ENCODE measurements at regions not wholly inside any gene's neighbourhood (a gene's known extent, or its start where the extent isn't known, plus 50 kb on each side); places are given as distances from the start of the nearest gene placed in this dataset.
A peak's percentile ranks its signal among the peaks of the same experiment; 100 is the strongest.

DNA sequence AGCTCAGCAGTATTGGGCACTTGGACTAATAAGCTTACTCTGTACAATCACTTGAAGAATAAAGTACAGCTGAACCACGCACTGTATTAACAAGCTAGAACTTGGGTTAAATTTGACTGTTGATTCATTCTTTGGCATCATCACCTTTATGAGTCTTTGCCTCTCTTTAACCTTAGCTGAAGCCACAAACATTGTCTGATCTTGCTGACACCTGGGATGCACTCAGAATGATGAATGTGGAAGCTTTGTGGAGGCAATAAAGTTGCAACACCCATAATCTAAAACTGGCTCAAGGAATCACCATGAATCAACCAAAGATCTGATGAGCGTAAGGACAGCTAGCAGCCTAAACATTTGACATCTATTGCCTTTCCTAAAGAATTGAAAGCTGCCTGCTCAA lies 590.6 kb upstream of the SOX9 start:
- WGBS: 37% methylated on average over 2 of the region's 2 CpGs
- Histone ChIP-seq H3K36me3 (no peaks in the 10 kb centered on the region), H3K27me3 (replicated peaks; ENCODE audit: insufficient read depth) (no peaks in the 10 kb centered on the region), H3K9me3 (no peaks in the 10 kb centered on the region), H3K27ac (no peak overlapping the region), H3K4me3 (no peak overlapping the region), H3K4me1 (replicated peaks) (no peaks in the 10 kb centered on the region)
- peak; percentile 63 for TF ChIP-seq POLR2AphosphoS5 (IDR thresholded peaks at IDR 0.05)
- no peak for TF ChIP-seq POLR2A (IDR thresholded peaks at IDR 0.05)
- DNase-seq (ENCODE audit: low spot score): peak; percentile 9
- intact Hi-C loops (cut with DNase I): no loop called here

DNA sequence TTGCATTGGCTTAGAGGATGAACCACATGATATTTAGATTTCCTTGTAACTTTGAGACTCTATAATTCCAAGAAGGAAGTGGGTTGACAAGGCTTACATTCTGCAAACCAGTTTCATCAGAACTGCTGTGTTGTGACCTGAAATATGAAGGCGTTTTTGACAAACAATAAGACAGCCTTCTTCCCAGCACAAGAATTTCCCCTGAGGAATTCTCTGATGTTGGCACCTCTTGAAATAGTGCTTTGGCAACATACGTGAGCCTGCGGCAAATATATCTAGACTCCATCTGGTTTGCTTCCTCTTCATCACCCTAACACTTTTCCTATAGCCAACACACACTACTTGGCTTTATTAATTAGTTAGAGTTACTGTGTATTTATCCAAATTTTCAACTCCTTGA lies 585.5 kb upstream of the SOX9 start:
- Histone ChIP-seq H3K9me3 (no peaks in the 10 kb centered on the region), H3K36me3 (no peaks in the 10 kb centered on the region), H3K4me3 (no peak overlapping the region), H3K27ac (no peak overlapping the region), H3K4me1 (replicated peaks) (no peaks in the 10 kb centered on the region), H3K27me3 (replicated peaks; ENCODE audit: insufficient read depth) (no peaks in the 10 kb centered on the region)
- peak; percentile 10 for DNase-seq (ENCODE audit: low spot score)
- intact Hi-C loops (cut with DNase I): no loop called here
- WGBS: 58% methylated on average over 3 of the region's 3 CpGs
- peak; percentile 17 for TF ChIP-seq POLR2AphosphoS5 (IDR thresholded peaks at IDR 0.05)
- no peak for TF ChIP-seq POLR2A (IDR thresholded peaks at IDR 0.05)

DNA sequence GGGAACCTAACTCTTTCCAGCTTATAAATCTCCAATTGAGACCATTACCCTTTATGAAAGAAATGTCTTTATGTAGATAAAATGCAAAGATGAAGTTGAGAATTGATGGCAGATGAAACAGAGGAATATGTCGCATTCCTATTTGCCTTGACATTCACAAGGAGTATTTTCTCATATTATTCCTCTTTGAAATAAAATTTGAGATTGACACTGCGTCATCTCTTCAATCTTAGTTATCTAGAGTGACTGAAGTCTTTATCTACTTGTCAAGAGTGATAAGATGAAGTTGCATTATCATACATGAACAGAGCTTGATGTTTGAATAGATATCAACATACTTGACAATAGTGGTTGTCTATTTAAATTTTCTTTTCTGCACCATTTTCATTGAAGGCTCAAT lies 574.4 kb upstream of the SOX9 start:
- H3K4me3 ChIP-seq: no peak overlapping the region
- no peaks in the 10 kb centered on the region for H3K36me3 ChIP-seq
- no peaks in the 10 kb centered on the region for H3K4me1 ChIP-seq (replicated peaks)
- TF ChIP-seq POLR2AphosphoS5 (IDR thresholded peaks at IDR 0.05) (no peak), POLR2A (IDR thresholded peaks at IDR 0.05) (no peak)
- TF ChIP-seq, protein P1, sequence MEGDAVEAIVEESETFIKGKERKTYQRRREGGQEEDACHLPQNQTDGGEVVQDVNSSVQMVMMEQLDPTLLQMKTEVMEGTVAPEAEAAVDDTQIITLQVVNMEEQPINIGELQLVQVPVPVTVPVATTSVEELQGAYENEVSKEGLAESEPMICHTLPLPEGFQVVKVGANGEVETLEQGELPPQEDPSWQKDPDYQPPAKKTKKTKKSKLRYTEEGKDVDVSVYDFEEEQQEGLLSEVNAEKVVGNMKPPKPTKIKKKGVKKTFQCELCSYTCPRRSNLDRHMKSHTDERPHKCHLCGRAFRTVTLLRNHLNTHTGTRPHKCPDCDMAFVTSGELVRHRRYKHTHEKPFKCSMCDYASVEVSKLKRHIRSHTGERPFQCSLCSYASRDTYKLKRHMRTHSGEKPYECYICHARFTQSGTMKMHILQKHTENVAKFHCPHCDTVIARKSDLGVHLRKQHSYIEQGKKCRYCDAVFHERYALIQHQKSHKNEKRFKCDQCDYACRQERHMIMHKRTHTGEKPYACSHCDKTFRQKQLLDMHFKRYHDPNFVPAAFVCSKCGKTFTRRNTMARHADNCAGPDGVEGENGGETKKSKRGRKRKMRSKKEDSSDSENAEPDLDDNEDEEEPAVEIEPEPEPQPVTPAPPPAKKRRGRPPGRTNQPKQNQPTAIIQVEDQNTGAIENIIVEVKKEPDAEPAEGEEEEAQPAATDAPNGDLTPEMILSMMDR (IDR thresholded peaks at IDR 0.05): no peak
- H3K27me3 ChIP-seq (replicated peaks; ENCODE audit: insufficient read depth): no peaks in the 10 kb centered on the region
- intact Hi-C loops (cut with DNase I): no loop called here
- H3K9me3 ChIP-seq: no peaks in the 10 kb centered on the region
- no peak for DNase-seq (ENCODE audit: low spot score)
- WGBS: 87% methylated on average over 2 of the region's 2 CpGs
- H3K27ac ChIP-seq: no peak overlapping the region

DNA sequence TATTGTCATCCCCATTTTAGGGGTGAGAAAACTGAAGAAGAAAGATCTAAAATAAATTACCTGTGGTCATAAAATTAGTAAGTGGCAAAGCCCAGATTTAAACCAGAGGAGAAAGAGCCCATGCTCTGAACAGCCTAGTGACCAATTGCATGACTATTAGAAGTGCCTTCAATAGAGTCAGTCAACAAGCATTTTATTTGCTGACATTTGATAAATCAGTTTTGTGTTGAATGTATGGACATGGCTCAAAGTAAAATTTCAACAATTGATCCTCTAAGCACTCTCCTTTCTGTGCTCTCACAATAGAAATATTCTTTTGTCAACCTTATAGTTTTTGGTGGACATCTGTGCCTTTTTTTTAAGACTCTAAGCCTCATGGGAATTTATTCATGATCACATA lies 572.9 kb upstream of the SOX9 start:
- intact Hi-C loops (cut with DNase I): no loop called here
- no peak for DNase-seq (ENCODE audit: low spot score)
- TF ChIP-seq, protein P1 (IDR thresholded peaks at IDR 0.05): no peak
- TF ChIP-seq POLR2AphosphoS5 (IDR thresholded peaks at IDR 0.05) (no peak), POLR2A (IDR thresholded peaks at IDR 0.05) (no peak)
- H3K27me3 ChIP-seq (replicated peaks; ENCODE audit: insufficient read depth): no peaks in the 10 kb centered on the region
- no peaks in the 10 kb centered on the region for H3K9me3 ChIP-seq
- H3K27ac ChIP-seq: no peak overlapping the region
- H3K4me3 ChIP-seq: no peak overlapping the region
- no peaks in the 10 kb centered on the region for H3K36me3 ChIP-seq
- no peaks in the 10 kb centered on the region for H3K4me1 ChIP-seq (replicated peaks)

DNA sequence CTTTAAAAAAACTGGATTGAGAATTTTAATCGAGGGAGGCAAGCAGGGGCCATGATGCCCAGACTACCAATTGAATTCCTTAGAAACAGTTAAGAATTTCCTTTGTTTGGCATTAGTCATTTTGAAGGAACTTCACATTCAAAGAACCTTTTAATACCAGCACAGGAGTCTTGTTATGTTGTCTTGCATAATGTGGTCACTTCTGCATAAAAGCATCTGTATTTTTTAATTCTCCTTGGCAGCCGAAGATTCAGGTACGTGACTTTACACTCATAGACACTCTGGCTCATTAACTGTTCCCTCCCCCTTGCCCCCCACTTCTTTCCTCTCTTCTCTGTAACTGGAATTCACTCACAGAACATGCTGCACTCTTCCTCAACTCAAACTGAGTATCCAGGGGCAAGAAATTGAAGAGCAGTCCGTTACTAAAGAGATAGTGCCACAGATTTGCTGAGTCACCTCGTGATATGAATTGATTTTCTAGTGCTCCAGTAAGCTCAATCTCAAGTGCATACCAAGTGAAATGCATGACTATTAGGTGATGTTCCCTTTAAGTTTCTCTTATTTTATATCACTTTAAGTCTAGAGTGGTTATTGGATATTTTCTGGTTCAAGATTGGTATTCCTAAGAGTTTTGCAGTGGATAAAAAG lies 572.2 kb upstream of the SOX9 start:
- Histone ChIP-seq H3K4me3 (no peak overlapping the region), H3K36me3 (no peaks in the 10 kb centered on the region), H3K4me1 (replicated peaks) (no peaks in the 10 kb centered on the region), H3K9me3 (no peaks in the 10 kb centered on the region), H3K27me3 (replicated peaks; ENCODE audit: insufficient read depth) (no peaks in the 10 kb centered on the region), H3K27ac (no peak overlapping the region)
- 81% methylated on average over 5 of the region's 5 CpGs for WGBS
- TF ChIP-seq POLR2A (IDR thresholded peaks at IDR 0.05) (no peak), POLR2AphosphoS5 (IDR thresholded peaks at IDR 0.05) (no peak)
- TF ChIP-seq, protein P1 (IDR thresholded peaks at IDR 0.05): no peak
- DNase-seq (ENCODE audit: low spot score): no peak
- intact Hi-C loops (cut with DNase I): no loop called here

DNA sequence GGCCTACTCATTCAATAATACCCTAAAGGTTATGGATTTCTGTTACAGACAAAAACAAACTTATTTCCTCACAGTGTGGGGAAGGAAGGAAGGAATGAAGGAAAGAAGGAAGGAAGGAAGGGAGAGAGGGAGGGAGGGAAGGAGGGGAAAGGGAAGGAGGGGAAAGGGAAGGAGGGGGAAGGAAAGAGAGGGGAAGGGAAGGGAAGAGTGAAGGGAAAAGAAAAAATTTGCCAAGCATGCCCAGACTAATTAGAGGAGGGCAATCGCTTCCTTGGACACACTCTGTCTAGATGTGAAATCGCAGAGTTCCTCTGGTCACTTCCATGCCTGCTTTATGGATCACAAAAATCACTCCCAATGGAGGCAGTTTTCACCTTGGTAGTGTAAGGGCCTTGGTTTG lies 570.1 kb upstream of the SOX9 start:
- 87% methylated on average over 2 of the region's 2 CpGs for WGBS
- no peak for TF ChIP-seq POLR2AphosphoS5 (IDR thresholded peaks at IDR 0.05)
- TF ChIP-seq, protein P1 (IDR thresholded peaks at IDR 0.05): no peak
- TF ChIP-seq POLR2A (IDR thresholded peaks at IDR 0.05): no peak
- DNase-seq (ENCODE audit: low spot score): no peak
- intact Hi-C loops (cut with DNase I): no loop called here
- no peak overlapping the region for H3K4me3 ChIP-seq
- no peak overlapping the region for H3K27ac ChIP-seq
- no peaks in the 10 kb centered on the region for H3K4me1 ChIP-seq (replicated peaks)
- no peaks in the 10 kb centered on the region for H3K9me3 ChIP-seq
- no peaks in the 10 kb centered on the region for H3K36me3 ChIP-seq
- H3K27me3 ChIP-seq (replicated peaks; ENCODE audit: insufficient read depth): no peaks in the 10 kb centered on the region
